GM12892 (cell line): ENCODE measurements at regions not wholly inside any gene's neighbourhood (a gene's known extent, or its start where the extent isn't known, plus 50 kb on each side); places are given as distances from the start of the nearest gene placed in this dataset.

Experiments
- POLR2A ChIP-seq: IDR thresholded peaks from 2 replicates; pipeline ENCODE4 v1.6.1; 2011; ENCODE audit warnings: low read depth, low read length, control low read depth
- POLR2AphosphoS5 ChIP-seq: IDR thresholded peaks from 2 replicates; pipeline ENCODE4 v1.6.1; 2011; ENCODE audit warnings: low read depth, low read length, control low read depth
- TAF1 ChIP-seq: IDR thresholded peaks from 2 replicates; pipeline ENCODE4 v1.6.1; 2011; ENCODE audit warnings: low read depth, mild to moderate bottlenecking, control low read depth, low read length, borderline replicate concordance

DNA sequence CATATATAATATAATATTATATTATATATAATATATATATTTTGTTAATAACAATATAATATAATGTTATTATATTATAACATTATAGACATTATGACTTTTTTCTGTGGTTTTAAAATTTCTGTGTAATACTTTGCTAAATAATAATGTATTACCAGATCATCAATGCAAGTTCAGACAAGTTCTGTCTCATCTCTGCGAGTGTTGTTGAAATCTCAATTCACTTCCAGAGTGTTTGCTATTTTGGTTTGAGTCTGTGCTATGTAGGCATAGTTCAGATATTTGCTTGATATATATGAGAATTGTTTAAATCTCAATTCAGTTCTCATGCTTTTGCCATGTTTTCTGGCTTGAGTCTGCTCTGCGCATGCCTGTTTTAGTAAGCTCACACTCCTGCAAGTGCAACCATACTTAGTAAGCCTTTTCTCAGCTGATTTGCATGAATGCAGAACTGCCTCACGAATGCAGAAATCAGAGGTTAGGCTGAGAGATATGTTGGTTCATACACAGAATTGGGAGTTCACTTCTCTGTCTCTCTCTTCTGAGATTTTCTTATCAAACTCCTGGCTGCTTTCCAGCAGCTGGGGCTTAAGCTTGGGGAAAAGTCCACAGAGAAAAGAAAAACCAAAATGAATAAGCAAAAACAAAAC lies 830.2 kb upstream of the SORCS1 start:
- TF ChIP-seq POLR2A, result no peak
- no peak for TF ChIP-seq TAF1
- no peak for TF ChIP-seq POLR2AphosphoS5
